Right ventricle myocardium inferior (tissue), 1 donor: ENCODE measurements at regions not wholly inside any gene's neighbourhood (a gene's known extent, or its start where the extent isn't known, plus 50 kb on each side); places are given as distances from the start of the nearest gene placed in this dataset.

Source experiments
- ATAC-seq: fragments of 200-7000 bp; cut with Tn5 transposase; one replicate; pipeline ENCODE4 v1.9.1; 2020; ENCODE audit warnings: mild to moderate bottlenecking, moderate library complexity
- DNase-seq: peaks from one replicate; pipeline ENCODE4 v3.0.0; 2021; ENCODE audit errors: missing footprints
- intact Hi-C: fragments of 100-400 bp; cut with DNase I; formaldehyde crosslinking; loops from one replicate; pipeline ENCODE4 v1.11.0; 2022
- donor health status: DM: no; HTN: yes; CAD: no; lungs with severe emphysema.

DNA sequence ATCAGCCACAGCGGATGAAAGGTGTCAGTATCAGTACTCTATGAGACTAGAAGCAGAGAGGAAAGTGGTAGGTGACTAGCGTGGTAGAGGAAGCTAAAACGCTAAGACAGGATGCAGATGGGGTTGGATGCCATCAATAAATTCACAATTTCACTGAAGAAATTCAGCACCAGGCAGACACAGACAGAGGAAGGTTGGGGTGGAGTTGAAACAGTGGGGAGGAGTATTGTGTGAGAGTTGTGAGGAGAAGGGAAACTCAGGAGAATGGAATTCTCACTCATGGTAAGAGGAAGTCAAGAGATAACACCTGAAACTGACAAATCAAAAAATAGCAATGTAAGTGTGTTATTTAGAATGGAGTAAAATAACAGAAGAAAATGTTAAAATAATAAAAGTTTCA lies 208.5 kb upstream of the DAB1 start:
- no peak for DNase-seq
- no peak for ATAC-seq
- intact Hi-C loops, result no loop called here

DNA sequence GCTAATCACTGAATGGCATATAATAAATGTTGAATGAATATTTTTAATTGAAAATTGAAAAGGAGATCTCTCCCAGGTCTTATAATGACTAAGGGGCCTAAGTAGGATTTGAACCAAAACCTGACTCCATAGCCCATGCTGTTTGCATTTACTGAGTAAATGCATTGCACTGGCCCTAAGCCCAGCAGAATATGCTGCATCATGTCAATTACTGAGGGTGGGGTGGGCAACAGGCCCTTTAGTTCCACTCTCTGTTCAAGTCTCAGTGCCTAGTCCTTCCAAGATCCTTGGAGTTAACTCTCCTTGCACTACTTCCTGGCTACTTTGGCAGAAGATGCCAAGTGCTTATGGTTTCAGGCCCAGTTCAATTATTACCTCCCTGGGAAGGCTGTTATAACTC lies 203.8 kb upstream of the DAB1 start:
- ATAC-seq, result no peak
- intact Hi-C loops, result no loop called here

DNA sequence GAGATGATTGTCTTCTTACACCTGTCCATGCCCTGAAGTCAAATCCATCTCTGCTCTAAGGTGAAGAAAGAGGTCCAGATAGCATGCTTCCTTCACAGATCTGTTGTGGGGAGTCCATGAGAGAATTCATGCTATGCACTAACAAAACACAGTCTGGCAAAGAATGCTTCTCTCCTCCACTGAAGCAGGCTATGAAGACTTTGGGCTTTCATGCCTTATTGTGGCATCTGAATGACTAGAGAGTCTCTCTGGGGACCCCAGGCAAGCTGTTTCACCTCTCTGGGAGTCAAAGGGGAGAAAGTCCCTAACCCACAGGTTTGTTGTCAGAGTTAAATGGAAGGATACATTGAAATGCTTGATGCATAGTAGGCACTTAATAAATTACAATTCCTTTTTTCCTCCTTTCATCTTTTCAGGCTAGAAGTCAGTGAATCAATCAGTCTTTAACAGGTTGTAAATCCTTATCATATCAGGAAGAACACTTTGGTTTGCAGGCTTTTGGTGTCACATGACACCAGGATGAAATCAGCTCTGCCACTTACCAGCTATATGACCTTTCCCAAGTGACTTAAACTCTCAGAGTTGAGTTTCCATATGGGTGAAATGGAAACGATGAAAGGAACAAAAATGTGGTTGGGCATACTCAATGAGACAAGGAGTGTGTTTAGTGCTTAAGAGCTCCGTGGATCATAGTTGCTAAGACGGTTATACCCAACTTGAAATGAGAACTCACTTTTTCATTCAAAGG lies 200.1 kb upstream of the DAB1 start:
- intact Hi-C loops, result no loop called here
- DNase-seq, result no peak
- ATAC-seq, result no peak

More for the DNA sequence above, 203.8 kb upstream of the DAB1 start:
- no peak for DNase-seq

DNA sequence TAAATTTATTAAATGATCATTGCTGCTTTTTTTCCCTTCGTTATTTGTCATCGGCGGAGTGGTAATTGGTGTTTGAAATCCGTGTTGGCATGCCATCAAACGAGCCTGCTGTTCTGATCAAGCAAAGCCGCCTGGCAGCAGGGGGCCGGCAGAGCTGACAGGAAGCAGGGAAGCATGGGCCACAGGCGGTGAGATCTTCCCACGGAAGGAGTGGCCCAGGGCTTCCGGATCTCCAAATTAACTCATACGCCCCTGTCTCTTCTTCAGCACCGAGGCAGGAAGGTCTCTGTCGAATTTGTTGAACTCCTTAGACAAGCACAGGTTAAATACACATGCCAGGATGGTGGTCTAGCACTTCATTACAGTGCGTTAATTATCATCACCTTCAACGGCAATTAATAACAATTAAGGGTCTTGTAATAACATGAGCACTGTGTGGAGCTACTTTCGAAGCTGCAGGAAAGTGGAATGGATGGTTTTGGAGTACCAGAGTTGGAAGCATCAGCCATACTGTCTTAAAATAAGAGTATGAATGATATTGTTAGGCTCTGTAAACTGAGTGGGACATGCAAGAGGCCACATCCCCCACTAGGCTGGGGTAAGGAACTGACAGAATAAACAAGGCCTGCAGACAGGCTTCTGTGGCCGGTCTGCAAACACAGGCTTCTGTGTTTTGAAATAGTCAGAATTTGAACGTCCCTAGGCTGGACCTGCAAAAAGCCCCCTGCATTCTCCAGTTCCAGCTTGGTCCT lies 199.4 kb upstream of the DAB1 start:
- ATAC-seq (peak; percentile 79), DNase-seq (peak; percentile 75)
- intact Hi-C loops, result no loop called here

DNA sequence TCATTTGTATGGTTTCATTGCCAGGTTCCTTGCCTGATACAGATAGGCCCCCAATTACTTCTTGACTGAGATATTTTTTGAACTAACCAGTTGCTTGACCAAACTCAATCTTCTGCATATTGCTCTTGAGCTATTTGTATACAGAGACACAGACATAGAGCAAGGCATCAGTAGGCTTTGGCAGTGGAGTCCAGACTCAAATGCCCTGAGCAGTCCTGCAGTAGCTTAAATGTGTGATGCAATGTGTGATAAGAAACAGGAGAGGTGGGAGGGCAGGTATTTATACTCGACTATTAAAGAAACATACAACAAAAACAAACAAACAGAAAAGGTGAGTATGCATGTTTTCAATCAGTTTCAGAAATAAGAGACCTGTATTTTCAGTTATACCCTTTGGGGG lies 197.9 kb upstream of the DAB1 start:
- intact Hi-C loops, result no loop called here
- ATAC-seq (no peak), DNase-seq (no peak)

DNA sequence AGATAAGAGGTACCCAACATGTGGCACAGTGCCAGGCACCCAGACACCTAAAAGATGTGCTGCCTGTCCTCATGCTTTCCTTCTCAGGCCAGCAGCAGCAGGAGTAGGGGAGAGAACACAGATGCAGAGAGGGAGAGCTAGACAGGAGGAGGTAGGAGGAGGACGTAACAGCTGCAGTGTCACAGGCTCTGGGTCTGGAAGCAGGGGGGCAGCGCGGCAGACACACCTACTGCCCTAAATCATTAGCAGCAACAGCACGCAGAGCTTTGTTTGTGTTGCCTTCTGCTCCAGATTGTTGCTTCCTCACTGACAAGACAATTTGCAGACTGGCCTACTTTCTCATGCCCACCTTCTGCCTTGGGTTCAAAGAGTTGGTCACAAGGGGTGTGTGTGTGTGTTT lies 196.7 kb upstream of the DAB1 start:
- DNase-seq (no peak), ATAC-seq (no peak)
- intact Hi-C loops, result no loop called here

DNA sequence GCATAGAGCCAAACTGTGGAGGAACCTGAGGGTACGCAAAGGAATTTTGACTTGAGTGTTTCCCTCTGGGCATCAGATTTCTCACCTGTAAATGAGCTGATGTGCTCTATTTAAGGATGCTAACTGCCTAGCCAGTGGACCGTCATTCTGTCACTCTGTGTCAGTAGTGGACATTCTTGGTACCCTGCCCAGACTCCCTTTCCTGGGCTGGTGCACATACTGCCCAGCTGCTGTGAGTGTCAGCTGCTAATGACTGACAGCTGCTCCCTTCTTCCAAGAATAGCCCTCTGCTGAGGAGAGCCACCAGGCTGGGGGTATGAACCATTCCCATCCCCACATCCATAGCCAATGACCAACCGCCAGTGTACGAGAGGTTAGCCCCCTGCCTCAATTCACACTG lies 193.1 kb upstream of the DAB1 start:
- no peak for DNase-seq
- intact Hi-C loops, result no loop called here
- ATAC-seq, result peak; percentile 94

DNA sequence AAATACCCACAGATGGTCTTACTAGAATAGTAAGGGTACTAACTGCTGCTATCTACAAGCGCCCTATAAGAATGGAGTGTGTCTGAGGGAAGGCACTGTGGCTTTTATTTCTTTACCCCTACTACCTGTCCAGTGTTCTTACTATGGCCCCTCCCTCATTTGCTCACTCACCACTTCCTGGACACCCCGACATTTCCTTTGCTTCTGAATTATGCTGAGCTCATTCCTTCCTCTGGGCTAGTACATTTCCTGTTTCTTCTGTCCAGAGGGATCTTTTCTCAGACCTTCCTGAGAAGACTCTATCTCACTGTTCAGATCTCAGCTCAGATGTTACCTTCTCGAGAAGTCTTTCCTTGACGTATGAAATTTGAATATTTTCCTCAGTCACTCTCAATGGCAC lies 192.1 kb upstream of the DAB1 start:
- DNase-seq (no peak), ATAC-seq (no peak)
- intact Hi-C loops, result no loop called here

DNA sequence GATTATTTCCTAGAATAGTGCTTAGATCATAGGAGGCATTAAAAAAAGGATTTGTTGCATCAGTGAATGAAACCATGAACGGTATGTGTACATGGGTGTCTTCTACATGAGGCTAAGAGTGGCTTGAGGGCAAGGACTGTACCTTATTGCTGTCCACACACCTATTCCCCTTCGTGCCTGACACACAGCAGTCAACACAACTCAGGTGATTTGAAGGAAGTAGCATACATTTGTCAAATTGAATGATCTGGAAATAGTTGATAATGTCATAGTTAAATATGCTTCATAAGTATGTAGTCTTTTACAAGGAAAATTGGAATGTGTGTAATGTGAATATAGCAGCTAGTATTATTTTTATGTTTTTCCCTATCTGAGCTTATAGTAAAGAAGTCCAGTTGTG lies 189.0 kb upstream of the DAB1 start:
- no peak for DNase-seq
- intact Hi-C loops, result no loop called here
- ATAC-seq, result no peak

DNA sequence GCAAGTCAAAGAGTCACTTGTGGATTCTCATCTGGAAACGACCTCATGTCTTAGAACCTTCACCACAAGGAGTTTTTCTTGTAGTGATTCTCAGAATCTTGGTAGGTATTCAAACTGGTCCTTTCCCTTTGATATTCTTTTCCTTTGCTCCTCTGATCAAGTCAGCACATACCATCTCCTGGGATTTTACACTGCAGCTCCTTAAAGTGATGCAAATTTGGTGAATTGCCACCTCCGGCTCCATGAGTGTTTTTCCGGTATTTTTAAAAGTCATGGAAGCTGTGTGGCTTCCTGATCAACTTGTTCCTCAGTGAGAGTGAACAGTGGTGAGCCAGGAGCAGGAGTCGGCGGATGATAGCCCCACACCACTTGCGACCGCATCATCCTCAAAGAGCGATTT lies 182.1 kb upstream of the DAB1 start:
- no peak for ATAC-seq

DNA sequence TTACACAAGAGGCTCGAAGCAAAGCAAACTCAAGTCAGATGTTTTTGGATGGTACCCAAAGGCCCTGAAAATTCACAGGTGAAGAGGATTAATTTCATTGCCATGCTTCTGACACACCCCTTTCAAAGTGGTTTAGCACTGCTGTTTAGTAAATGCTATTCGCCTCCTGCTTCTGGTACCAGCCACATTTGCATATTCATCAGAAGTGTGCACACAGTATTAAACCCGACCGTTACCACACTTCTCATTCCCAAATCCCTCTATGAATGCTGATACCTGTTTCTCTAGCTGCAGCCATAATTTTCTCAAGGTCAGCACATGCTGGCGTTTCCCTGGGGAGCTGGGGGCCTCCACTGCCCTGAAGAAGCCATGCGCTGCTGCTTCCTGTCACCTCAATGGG lies 179.8 kb upstream of the DAB1 start:
- intact Hi-C loops, result no loop called here
- DNase-seq (no peak), ATAC-seq (no peak)

More for the DNA sequence above, 182.1 kb upstream of the DAB1 start:
- no peak for DNase-seq
- intact Hi-C loops, result no loop called here

DNA sequence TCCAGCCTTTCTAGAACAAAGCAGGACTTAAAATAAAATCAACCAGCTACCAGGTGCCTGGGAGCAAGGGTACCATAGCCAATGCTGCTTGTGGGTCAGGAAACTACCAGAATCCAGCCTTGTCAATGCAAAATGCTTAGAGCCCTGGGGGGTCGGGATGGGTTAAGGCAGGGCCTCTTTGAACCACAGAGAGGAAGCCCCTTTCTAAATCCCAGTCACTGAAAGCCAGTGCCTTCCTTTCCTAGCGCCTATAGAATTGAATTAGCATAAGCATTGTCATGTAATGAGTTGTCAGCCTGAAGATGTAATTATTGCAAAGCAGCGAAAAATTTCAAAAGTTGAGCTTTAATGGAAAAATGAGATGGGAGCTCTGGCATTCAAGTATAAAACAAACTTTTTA lies 176.6 kb upstream of the DAB1 start:
- DNase-seq (no peak), ATAC-seq (no peak)
- intact Hi-C loops, result no loop called here

DNA sequence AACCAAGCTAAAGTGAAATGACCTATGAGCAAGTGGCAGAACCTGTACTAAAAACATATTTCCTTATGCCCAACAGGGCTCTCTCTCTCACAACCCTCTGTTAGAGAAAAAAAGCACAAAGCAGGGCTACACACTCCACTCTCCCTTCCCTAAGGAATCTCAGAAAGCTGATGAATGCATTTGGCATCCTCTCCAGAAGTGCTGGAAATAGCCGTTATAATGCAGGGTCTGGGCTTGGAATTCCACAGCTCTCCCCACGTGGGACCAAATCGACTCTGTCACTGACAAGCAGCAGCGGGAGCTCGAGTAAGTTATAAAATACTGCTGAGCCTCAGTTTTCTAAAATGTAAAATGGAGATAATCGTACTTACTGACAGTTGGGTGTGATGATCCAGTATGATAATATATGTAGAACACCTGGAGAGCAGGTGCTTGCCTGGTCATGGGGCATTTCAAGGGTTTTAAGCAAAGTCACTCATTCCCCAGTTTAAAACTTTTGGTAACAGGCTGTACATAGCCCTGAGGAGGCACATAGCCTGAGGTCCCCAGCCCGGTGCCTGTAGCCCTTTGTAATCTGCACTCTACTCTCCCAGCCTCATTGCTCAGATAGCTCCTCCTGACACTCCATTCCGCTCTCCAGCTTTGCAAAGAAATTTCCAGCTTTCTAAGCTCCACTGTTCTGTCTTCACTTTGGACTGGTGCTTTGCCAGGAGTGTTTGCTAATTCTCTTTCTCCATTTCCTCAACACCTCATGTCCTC lies 175.6 kb upstream of the DAB1 start:
- intact Hi-C loops, result no loop called here
- no peak for DNase-seq
- ATAC-seq, result peak; percentile 80

DNA sequence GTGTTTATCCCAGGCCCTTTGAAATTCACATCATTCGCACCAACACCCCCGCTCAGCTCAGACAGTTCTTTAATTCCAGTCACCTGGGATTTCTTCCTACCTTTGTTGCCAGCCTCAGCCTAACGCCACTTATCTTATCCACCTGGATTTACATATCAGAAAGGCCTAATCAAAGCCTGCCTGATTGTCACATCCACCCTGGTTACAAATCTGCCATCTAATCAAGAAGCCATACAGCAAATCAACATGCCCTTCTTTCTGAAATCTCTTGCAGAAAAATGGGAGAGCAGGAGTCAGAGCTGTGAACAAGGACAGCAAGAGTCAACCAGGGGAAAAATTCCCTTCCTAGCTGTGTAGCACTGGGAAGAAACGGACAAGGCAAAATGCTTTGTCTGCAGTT lies 173.2 kb upstream of the DAB1 start:
- intact Hi-C loops, result no loop called here
- no peak for DNase-seq
- no peak for ATAC-seq

DNA sequence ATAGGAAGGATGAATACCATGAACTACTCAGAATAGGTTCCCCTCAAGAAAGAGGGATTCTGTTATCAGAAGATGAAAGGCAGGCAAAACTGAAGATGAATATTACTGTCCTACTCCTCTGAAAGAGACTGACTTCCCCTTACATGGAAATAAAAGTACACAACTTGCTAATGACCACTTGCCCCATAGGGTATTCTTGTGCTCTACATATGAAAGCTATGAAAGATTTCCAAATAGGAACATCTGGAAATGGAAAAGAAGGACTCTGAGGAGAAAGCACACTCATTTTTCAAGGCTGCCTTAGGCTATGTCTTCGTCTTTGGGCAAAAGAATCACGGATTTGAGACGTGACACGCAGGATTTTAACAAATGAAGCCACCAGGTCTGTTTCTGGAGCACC lies 170.1 kb upstream of the DAB1 start:
- DNase-seq (no peak), ATAC-seq (no peak)
- intact Hi-C loops, result no loop called here

DNA sequence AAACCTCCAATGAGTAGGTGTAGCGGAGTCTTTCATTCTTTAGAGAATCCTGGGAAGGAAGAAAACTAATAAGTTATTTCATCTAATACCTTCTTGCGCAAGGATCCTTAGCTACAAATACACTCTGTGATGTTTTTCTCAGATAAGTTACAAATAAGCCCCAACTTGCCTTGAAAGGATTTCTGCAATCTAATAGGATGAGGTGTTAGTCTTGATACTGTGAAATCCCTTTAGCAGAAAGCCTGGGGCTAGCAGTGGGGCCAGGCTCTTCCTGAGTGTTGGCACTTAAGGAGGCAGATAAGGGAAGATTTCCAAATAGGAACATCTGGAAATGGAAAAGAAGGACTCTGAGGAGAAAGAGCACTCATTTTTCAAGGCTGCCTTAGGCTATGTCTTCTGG lies 168.0 kb upstream of the DAB1 start:
- ATAC-seq (no peak), DNase-seq (no peak)
- intact Hi-C loops, result no loop called here

DNA sequence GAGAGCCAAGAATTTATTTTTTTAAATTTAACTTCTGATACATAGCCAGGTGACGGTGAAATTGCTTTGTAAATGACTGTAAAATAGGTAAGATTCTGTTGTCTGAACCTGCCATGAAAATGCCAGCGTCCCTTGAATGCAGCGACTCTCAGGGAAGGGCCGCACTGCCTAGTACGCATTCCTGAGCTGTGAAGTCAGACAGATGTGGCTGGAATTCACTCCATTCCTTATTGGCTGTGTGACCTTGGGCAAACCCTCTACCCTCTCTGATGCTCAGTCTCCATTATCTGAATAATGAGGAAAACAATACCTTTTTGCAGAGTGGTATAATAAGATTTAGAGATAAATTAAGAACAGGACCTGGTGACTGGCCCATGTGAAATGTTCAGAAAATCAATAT lies 167.1 kb upstream of the DAB1 start:
- intact Hi-C loops, result no loop called here
- ATAC-seq (no peak), DNase-seq (no peak)

DNA sequence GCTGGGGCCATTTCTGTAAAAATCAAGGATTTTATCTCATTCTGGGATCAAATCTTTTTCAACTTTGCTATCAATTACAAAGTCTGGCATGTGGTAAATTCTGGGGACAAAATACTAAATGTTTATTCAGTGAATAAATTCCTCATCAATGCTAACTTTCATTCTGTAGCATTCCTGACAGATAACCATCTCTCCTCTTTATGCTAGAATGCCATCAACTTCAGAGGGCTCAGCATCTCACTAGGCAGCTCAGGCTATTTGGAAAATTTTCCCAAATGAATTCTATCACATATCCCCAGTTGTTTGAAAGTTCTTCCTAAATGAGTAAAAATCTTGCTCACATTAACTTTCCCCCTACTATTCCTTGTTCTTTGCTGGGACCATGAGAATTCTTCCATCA lies 163.0 kb upstream of the DAB1 start:
- DNase-seq (no peak), ATAC-seq (no peak)
- intact Hi-C loops, result no loop called here

DNA sequence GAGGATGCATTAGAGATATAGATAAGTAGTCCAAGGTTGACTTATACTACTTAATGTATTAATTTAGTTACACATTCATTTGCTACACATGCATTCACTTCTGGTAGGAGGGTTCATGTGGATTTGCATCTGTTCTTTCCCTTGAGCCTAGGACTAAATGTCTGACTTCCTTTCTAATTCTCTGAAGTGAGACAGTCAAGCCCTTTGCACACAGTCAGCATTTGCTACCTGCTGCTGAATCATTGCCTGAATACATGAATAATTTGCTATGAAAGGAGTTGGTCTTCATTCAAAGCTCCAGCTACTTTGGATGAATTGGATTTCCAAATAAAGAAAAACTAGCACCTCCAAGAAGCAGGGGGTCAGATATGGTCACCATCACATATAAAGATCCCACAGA lies 154.8 kb upstream of the DAB1 start:
- DNase-seq (no peak), ATAC-seq (no peak)
- intact Hi-C loops, result no loop called here

DNA sequence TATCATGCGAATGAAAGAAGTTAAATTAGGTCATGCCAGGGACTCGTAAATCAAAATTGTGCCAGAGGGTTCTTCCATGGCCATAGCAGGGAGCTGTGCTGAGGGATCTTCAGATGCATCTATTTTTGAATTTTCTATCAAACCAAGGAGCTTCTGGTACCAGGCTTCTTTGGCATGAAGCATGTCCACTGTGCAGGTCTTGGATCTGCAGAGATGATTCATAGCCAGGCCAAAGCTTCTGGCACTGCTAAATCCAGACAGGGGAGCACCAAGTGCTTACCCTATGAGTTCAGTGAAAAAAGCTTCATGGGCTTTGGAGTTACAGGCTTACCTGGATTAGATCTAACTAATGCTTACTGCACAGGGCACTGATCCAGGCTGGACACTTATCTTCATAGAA lies 154.2 kb upstream of the DAB1 start:
- ATAC-seq (no peak), DNase-seq (no peak)
- intact Hi-C loops, result no loop called here
